T-helper 1 cell treated with Interleukin-12 subunit alpha and Interleukin-12 subunit beta and Interleukin-4 antibody, amounts not matched to agents 30 μg/mL and 1 μg/mL, for 36 hours (primary cell): ENCODE measurements at regions not wholly inside any gene's neighbourhood (a gene's known extent, or its start where the extent isn't known, plus 50 kb on each side); places are given as distances from the start of the nearest gene placed in this dataset.

Source experiments
- H3K27ac Mint-ChIP-seq: one replicate; pipeline ENCODE4 v1.8.0; 2021; ENCODE audit warnings: mild to moderate bottlenecking, mixed read lengths
- H3K27me3 Mint-ChIP-seq: one replicate; pipeline ENCODE4 v1.8.0; 2021; ENCODE audit warnings: low read depth, mixed read lengths
- H3K36me3 Mint-ChIP-seq: one replicate; pipeline ENCODE4 v1.8.0; 2021; ENCODE audit warnings: low read depth, mixed read lengths
- H3K4me1 Mint-ChIP-seq: one replicate; pipeline ENCODE4 v1.8.0; 2021; ENCODE audit warnings: low read depth, mixed read lengths
- H3K4me3 Mint-ChIP-seq: one replicate; pipeline ENCODE4 v1.8.0; 2021; ENCODE audit warnings: mild to moderate bottlenecking, moderate library complexity, mixed read lengths
- H3K9me3 Mint-ChIP-seq: one replicate; pipeline ENCODE4 v1.8.0; 2021; ENCODE audit warnings: mixed read lengths

- no peaks in the 10 kb centered on the region for H3K4me1 Mint-ChIP-seq
- H3K4me3 Mint-ChIP-seq: no peak overlapping the region
- H3K27ac Mint-ChIP-seq: no peak overlapping the region
- H3K27me3 Mint-ChIP-seq: no peaks in the 10 kb centered on the region
- peaks cover 4% of the 10 kb centered on the region for H3K9me3 Mint-ChIP-seq
- H3K36me3 Mint-ChIP-seq: no peaks in the 10 kb centered on the region
Measured at GRCh38 chr4:14894392-14895292, 107.6 kb upstream of the CPEB2 start.

DNA sequence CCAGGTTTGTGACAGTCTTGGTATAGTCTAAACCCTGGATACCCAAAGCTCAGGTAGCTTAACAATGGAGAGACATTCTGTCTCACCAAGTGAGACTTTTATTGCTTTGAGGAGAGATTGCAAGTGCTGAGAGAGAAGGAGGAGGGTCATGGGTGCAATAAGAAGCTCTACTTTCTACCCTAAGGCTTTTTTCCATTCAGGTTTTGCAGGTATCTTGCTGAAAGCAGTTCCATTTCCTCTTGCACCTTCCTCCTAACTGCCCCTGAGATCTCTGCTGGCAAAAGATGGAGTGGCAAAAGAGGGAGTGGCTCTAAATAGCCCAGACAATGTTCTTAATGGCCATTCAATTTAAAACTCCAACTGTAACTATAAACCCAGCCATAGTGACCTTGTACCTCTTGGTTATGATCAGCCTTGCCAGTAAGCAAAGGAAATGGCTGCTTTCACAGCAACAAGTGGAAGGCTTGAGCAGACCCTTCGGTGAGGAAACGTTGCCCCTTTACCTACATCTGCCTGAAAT lies 105.6 kb upstream of the CPEB2 start:
- Mint-ChIP-seq H3K9me3 (peaks cover 4% of the 10 kb centered on the region), H3K27me3 (no peaks in the 10 kb centered on the region), H3K4me1 (no peaks in the 10 kb centered on the region), H3K4me3 (no peak overlapping the region), H3K36me3 (no peaks in the 10 kb centered on the region), H3K27ac (no peak overlapping the region)

- Mint-ChIP-seq H3K4me1 (no peaks in the 10 kb centered on the region), H3K36me3 (no peaks in the 10 kb centered on the region), H3K27ac (no peak overlapping the region), H3K4me3 (no peak overlapping the region), H3K9me3 (peaks cover 4% of the 10 kb centered on the region), H3K27me3 (no peaks in the 10 kb centered on the region)
Measured at GRCh38 chr4:14897217-14897616, 105.1 kb upstream of the CPEB2 start.

- Mint-ChIP-seq H3K4me3 (no peak overlapping the region), H3K36me3 (no peaks in the 10 kb centered on the region), H3K9me3 (no peaks in the 10 kb centered on the region), H3K4me1 (no peaks in the 10 kb centered on the region), H3K27me3 (no peaks in the 10 kb centered on the region), H3K27ac (no peak overlapping the region)
Measured at GRCh38 chr4:14898989-14899388, 103.3 kb upstream of the CPEB2 start.

DNA sequence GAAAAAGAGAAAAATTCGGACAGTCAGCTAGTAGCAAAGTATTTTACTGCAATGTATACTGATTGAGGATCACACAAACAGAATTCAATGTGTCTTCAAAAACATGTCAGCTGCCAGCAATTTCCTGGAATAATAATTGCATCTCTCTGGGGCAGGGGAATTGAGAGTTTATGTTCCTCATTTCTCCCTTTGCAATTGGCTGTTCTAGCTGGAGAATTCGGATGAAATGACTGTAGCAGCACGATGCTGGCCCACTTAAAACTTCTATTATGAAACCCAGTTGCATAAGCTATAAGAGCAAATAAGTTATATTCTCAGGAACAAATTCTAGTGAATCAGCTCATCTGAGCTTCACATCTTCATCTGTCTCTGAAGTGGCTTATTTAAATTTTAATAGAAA lies 99.9 kb upstream of the CPEB2 start:
- Mint-ChIP-seq H3K36me3 (no peaks in the 10 kb centered on the region), H3K4me3 (no peak overlapping the region), H3K27me3 (no peaks in the 10 kb centered on the region), H3K4me1 (no peaks in the 10 kb centered on the region), H3K9me3 (no peaks in the 10 kb centered on the region), H3K27ac (no peak overlapping the region)

DNA sequence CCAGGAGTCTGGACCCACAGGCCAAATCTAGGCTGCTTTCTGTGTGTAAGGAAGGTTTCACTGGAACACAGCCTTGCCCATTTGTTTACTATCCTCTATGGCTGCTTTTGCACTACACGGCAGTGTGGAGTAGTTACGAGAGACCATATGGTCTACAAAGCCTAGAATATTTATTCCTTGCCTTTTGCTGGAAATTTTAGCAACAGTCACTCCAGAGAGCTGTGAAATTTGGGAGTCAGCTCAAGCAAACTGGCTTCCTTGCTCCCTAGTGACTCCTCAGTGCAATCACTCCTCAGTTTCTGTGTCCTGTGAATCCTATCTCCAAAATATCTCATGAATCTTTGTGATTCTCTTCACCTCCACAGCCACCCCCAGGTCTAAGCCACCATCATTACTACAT lies 99.0 kb upstream of the CPEB2 start:
- Mint-ChIP-seq H3K4me1 (no peaks in the 10 kb centered on the region), H3K4me3 (no peak overlapping the region), H3K36me3 (no peaks in the 10 kb centered on the region), H3K27ac (no peak overlapping the region), H3K9me3 (peaks cover 6% of the 10 kb centered on the region), H3K27me3 (no peaks in the 10 kb centered on the region)

- Mint-ChIP-seq H3K36me3 (no peaks in the 10 kb centered on the region), H3K27me3 (no peaks in the 10 kb centered on the region), H3K27ac (no peak overlapping the region), H3K9me3 (peaks cover 6% of the 10 kb centered on the region), H3K4me1 (no peaks in the 10 kb centered on the region), H3K4me3 (no peak overlapping the region)
Measured at GRCh38 chr4:14906805-14907204, 95.5 kb upstream of the CPEB2 start.

GRCh38 chr4:14908635-14909034 lies 93.6 kb upstream of the CPEB2 start:
- H3K9me3 Mint-ChIP-seq: peaks cover 6% of the 10 kb centered on the region
- no peak overlapping the region for H3K27ac Mint-ChIP-seq
- H3K4me1 Mint-ChIP-seq: no peaks in the 10 kb centered on the region
- H3K4me3 Mint-ChIP-seq: no peak overlapping the region
- no peaks in the 10 kb centered on the region for H3K27me3 Mint-ChIP-seq
- no peaks in the 10 kb centered on the region for H3K36me3 Mint-ChIP-seq

- no peaks in the 10 kb centered on the region for H3K36me3 Mint-ChIP-seq
- H3K27me3 Mint-ChIP-seq: no peaks in the 10 kb centered on the region
- H3K4me3 Mint-ChIP-seq: no peak overlapping the region
- H3K27ac Mint-ChIP-seq: no peak overlapping the region
- peaks cover 6% of the 10 kb centered on the region for H3K9me3 Mint-ChIP-seq
- no peaks in the 10 kb centered on the region for H3K4me1 Mint-ChIP-seq
Measured at GRCh38 chr4:14910411-14910810, 91.9 kb upstream of the CPEB2 start.

GRCh38 chr4:14912426-14912825 lies 89.9 kb upstream of the CPEB2 start:
- Mint-ChIP-seq H3K9me3 (peaks cover 6% of the 10 kb centered on the region), H3K27ac (no peak overlapping the region), H3K36me3 (no peaks in the 10 kb centered on the region), H3K27me3 (no peaks in the 10 kb centered on the region), H3K4me3 (no peak overlapping the region), H3K4me1 (no peaks in the 10 kb centered on the region)

GRCh38 chr4:14915018-14915417 lies 87.3 kb upstream of the CPEB2 start:
- H3K4me1 Mint-ChIP-seq: no peaks in the 10 kb centered on the region

DNA sequence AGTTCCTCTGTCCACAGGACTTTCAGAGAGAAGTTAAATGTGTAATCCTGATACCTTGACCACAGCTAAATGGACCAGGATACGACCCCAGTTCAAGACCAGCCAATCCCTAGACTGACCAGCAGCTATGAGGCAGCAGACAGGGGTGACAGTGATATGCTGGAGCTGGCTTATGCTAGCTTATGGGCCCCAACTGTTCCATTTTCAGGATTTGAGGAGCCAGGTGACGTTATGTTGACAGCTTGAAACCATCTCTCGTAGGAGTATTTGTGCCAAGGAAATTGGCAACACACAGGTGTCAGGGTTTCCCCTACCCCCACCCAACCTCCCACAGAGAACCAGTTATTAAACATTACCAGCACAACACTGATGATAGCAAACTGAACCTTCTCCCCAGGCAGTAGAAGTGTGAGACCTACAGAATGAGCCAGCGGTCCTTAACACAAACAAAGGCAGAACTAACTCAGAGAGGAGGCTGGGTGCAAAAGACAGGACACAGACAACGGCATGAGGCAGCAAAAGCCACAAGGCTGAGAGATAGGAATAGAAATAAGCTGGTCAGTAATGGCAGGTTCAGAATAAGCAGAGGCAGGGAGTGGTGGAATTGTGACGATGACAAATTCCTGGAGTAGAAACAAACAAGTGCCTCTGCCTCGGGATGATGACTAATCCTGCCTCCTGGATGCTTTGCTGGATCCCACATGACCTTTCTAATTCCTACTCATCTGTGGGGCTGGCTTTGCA lies 85.6 kb upstream of the CPEB2 start:
- Mint-ChIP-seq H3K4me3 (no peak overlapping the region), H3K27ac (no peak overlapping the region), H3K27me3 (no peaks in the 10 kb centered on the region)

More at GRCh38 chr4:14915018-14915417, 87.3 kb upstream of the CPEB2 start:
- no peak overlapping the region for H3K4me3 Mint-ChIP-seq
- no peaks in the 10 kb centered on the region for H3K36me3 Mint-ChIP-seq
- no peaks in the 10 kb centered on the region for H3K9me3 Mint-ChIP-seq
- no peak overlapping the region for H3K27ac Mint-ChIP-seq
- no peaks in the 10 kb centered on the region for H3K27me3 Mint-ChIP-seq

GRCh38 chr4:14917298-14917633 lies 85.0 kb upstream of the CPEB2 start:
- Mint-ChIP-seq H3K27me3 (no peaks in the 10 kb centered on the region), H3K9me3 (no peaks in the 10 kb centered on the region), H3K36me3 (no peaks in the 10 kb centered on the region), H3K27ac (no peak overlapping the region), H3K4me1 (no peaks in the 10 kb centered on the region), H3K4me3 (no peak overlapping the region)

More for the DNA sequence above, 85.6 kb upstream of the CPEB2 start:
- H3K9me3 Mint-ChIP-seq: no peaks in the 10 kb centered on the region
- no peaks in the 10 kb centered on the region for H3K4me1 Mint-ChIP-seq
- H3K36me3 Mint-ChIP-seq: no peaks in the 10 kb centered on the region

DNA sequence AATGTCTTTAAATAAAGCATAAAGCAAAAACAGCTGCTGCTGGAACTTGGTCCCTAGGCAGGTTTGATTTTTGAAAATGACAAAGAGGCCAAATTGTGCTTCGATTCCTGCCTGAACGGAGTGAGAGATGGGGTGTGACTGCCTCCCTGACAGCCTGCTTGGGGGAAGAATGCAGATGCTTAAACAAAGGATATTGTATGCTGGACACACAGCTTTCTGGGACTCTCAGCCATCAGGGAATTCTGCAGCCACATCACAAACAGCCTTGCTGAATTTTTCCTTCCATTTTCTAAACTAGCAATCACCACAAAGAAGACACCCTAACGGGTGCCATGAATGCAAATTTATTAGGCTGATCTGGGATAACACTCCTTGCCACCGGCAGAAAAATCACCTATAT lies 83.9 kb upstream of the CPEB2 start:
- Mint-ChIP-seq H3K9me3 (no peaks in the 10 kb centered on the region), H3K4me3 (no peak overlapping the region), H3K27me3 (no peaks in the 10 kb centered on the region), H3K36me3 (no peaks in the 10 kb centered on the region), H3K27ac (no peak overlapping the region), H3K4me1 (no peaks in the 10 kb centered on the region)

DNA sequence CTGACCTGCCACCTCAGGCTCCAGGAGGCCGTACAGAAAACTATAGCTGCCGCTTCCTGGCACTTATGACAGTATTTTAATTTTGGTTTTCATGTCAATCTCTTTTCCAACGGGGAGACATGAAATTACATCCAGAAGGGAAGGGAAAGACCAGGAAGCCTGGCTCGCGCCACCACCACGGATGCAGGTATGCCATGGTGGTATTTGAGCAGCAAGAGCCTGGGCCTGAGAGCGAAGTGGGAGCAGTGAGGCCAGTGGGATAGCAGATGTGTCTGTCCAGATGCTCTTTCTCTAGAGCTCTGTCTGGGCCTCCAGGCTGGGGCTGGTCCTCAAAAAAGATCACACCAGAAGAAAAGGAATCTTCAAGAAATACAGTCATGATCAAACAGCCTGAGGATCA lies 82.5 kb upstream of the CPEB2 start:
- no peak overlapping the region for H3K4me3 Mint-ChIP-seq
- no peak overlapping the region for H3K27ac Mint-ChIP-seq
- no peaks in the 10 kb centered on the region for H3K9me3 Mint-ChIP-seq
- H3K36me3 Mint-ChIP-seq: no peaks in the 10 kb centered on the region
- H3K4me1 Mint-ChIP-seq: no peaks in the 10 kb centered on the region
- H3K27me3 Mint-ChIP-seq: no peaks in the 10 kb centered on the region
